Colonic mucosa (tissue), 4 donors: ENCODE measurements at regions not wholly inside any gene's neighbourhood (a gene's known extent, or its start where the extent isn't known, plus 50 kb on each side); places are given as distances from the start of the nearest gene placed in this dataset.
"Not testable (repeated sequence)": the region's sequence is repeated elsewhere in the genome, so short reads cannot be mapped to it uniquely, and the experiment has no call there.

Experiments
- DNase-seq: peaks from one replicate; pipeline ENCODE4 v3.0.0-alpha.2; 2020
- H3K27ac ChIP-seq: fragments of 200-600 bp; one replicate; pipeline ENCODE4 v1.8.0; 2021
- H3K27me3 ChIP-seq: fragments of 200-600 bp; one replicate; pipeline ENCODE4 v1.8.0; 2021
- H3K36me3 ChIP-seq: fragments of 200-600 bp; one replicate; pipeline ENCODE4 v1.8.0; 2021
- H3K4me1 ChIP-seq: fragments of 200-600 bp; one replicate; pipeline ENCODE4 v1.8.0; 2021; ENCODE audit warnings: mild to moderate bottlenecking
- H3K4me3 ChIP-seq: fragments of 200-600 bp; one replicate; pipeline ENCODE4 v1.8.0; 2021
- H3K9ac ChIP-seq, 2 donors: one replicate each; pipeline ENCODE4 v1.7.0; 2013; ENCODE audit warnings: control low read depth in 2 of 2, low read depth in 2 of 2, low read length in 2 of 2
- H3K9me3 ChIP-seq: fragments of 200-600 bp; one replicate; pipeline ENCODE4 v1.8.0; 2021
- CTCF ChIP-seq: fragments of 200-600 bp; IDR thresholded peaks from one replicate; pipeline ENCODE4 v1.8.0; 2022; ENCODE audit warnings: antibody characterized with exemption, mild to moderate bottlenecking
- intact Hi-C: fragments of 100-400 bp; cut with DNase I; formaldehyde crosslinking; loops from one replicate; pipeline ENCODE4 v1.14.1; 2022
- donor health status: healthy.
- donor health status: DM: no; HTN: no; CAD: no.
- donor health status: DM: no; HTN: no; CAD: no.

- no peaks in the 10 kb centered on the region for H3K27me3 ChIP-seq
- intact Hi-C loops: no loop called here
- no peak for TF ChIP-seq CTCF
Measured at GRCh38 chr12:18827913-18828312, 90.0 kb downstream of the CAPZA3 start.

GRCh38 chr12:18828483-18828882, 90.6 kb downstream of the CAPZA3 start:
- Histone ChIP-seq H3K4me1 (no peaks in the 10 kb centered on the region), H3K9ac (no peak overlapping the region), H3K27me3 (no peaks in the 10 kb centered on the region), H3K4me3 (no peak overlapping the region), H3K27ac (no peak overlapping the region), H3K9me3 (no peaks in the 10 kb centered on the region), H3K36me3 (no peaks in the 10 kb centered on the region)
- no peak for TF ChIP-seq CTCF
- no peak for DNase-seq
- intact Hi-C loops: no loop called here

More at GRCh38 chr12:18827913-18828312, 90.0 kb downstream of the CAPZA3 start:
- Histone ChIP-seq H3K9me3 (no peaks in the 10 kb centered on the region), H3K36me3 (no peaks in the 10 kb centered on the region), H3K27ac (no peak overlapping the region), H3K9ac (no peak overlapping the region), H3K4me3 (no peak overlapping the region), H3K4me1 (no peaks in the 10 kb centered on the region)
- DNase-seq: no peak

GRCh38 chr12:18828987-18829386, 91.1 kb downstream of the CAPZA3 start:
- Histone ChIP-seq H3K9me3 (no peaks in the 10 kb centered on the region), H3K36me3 (no peaks in the 10 kb centered on the region), H3K9ac (no peak overlapping the region), H3K27me3 (no peaks in the 10 kb centered on the region), H3K4me1 (no peaks in the 10 kb centered on the region), H3K27ac (no peak overlapping the region), H3K4me3 (no peak overlapping the region)
- TF ChIP-seq CTCF: no peak
- intact Hi-C loops: no loop called here
- no peak for DNase-seq

GRCh38 chr12:18832932-18833331, 95.0 kb downstream of the CAPZA3 start:
- H3K9ac ChIP-seq, H3K4me3 ChIP-seq, H3K4me1 ChIP-seq, H3K27ac ChIP-seq, intact Hi-C loops, H3K36me3 ChIP-seq, H3K9me3 ChIP-seq, H3K27me3 ChIP-seq, DNase-seq: not testable (repeated sequence)

GRCh38 chr12:18837025-18837424, 99.1 kb downstream of the CAPZA3 start:
- TF ChIP-seq CTCF: no peak
- H3K9me3 ChIP-seq: no peaks in the 10 kb centered on the region
- H3K4me3 ChIP-seq: no peak overlapping the region
- no peaks in the 10 kb centered on the region for H3K36me3 ChIP-seq
- no peak overlapping the region for H3K9ac ChIP-seq
- no peaks in the 10 kb centered on the region for H3K4me1 ChIP-seq
- DNase-seq: no peak
- intact Hi-C loops: no loop called here
- no peak overlapping the region for H3K27ac ChIP-seq
- H3K27me3 ChIP-seq: no peaks in the 10 kb centered on the region

- H3K9me3 ChIP-seq: no peaks in the 10 kb centered on the region
- TF ChIP-seq CTCF: no peak
- no peak for DNase-seq
- intact Hi-C loops: no loop called here
- H3K4me3 ChIP-seq: no peak overlapping the region
- no peak overlapping the region for H3K9ac ChIP-seq
- H3K27ac ChIP-seq: no peak overlapping the region
- H3K36me3 ChIP-seq: no peaks in the 10 kb centered on the region
- no peaks in the 10 kb centered on the region for H3K27me3 ChIP-seq
- no peaks in the 10 kb centered on the region for H3K4me1 ChIP-seq
Measured at GRCh38 chr12:18837505-18837904, 99.6 kb downstream of the CAPZA3 start.

GRCh38 chr12:18840997-18841396, 103.1 kb downstream of the CAPZA3 start:
- DNase-seq, H3K4me3 ChIP-seq, H3K36me3 ChIP-seq, intact Hi-C loops, H3K27me3 ChIP-seq, H3K27ac ChIP-seq, H3K9me3 ChIP-seq, H3K9ac ChIP-seq, H3K4me1 ChIP-seq: not testable (repeated sequence)
